22Rv1 (cell line): ENCODE measurements at regions not wholly inside any gene's neighbourhood (a gene's known extent, or its start where the extent isn't known, plus 50 kb on each side); places are given as distances from the start of the nearest gene placed in this dataset.

ENCODE experiments used
- H3K27ac ChIP-seq: fragments of 450-650 bp; 2 replicates; pipeline ENCODE4 v1.5.1; 2017
- CTCF ChIP-seq: fragments of 450-650 bp; IDR thresholded peaks from 2 replicates; pipeline ENCODE4 v1.5.1; 2017; ENCODE audit warnings: mild to moderate bottlenecking
- ZFX ChIP-seq: fragments of 450-650 bp; IDR thresholded peaks from 2 replicates; pipeline ENCODE4 v1.6.1; 2017; ENCODE audit warnings: antibody characterized with exemption, borderline replicate concordance

GRCh38 chr22:27552863-27553262, 248.7 kb downstream of the MN1 start:
- TF ChIP-seq CTCF, result no peak
- no peak for TF ChIP-seq ZFX
- H3K27ac ChIP-seq, result no peak overlapping the region

GRCh38 chr22:27554106-27554811, 247.3 kb downstream of the MN1 start:
- no peak overlapping the region for H3K27ac ChIP-seq
- TF ChIP-seq CTCF (no peak), ZFX (no peak)

- no peak overlapping the region for H3K27ac ChIP-seq
- no peak for TF ChIP-seq ZFX
- TF ChIP-seq CTCF, result no peak
Measured at GRCh38 chr22:27554841-27555456, 246.6 kb downstream of the MN1 start.

DNA sequence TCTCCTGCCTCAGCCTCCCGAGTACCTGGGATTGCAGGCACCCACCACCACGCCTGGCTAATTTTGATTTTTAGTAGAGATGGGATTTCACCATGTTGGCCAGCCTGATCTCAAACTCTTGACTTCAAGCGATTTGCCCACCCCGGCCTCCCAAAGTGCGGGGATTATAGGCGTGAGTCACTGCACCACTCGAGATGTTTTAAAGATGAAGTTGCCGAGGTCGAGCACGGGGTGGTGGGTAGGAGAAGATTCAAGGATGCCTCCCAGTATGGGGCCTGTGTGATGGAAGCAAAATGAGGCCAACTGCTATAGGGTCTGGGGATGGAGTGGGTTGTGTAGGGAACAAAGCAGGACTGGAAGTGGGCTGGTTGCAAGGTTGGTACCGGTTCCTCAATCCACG, 245.2 kb downstream of the MN1 start:
- H3K27ac ChIP-seq, result no peak overlapping the region
- TF ChIP-seq CTCF (no peak), ZFX (no peak)

- no peak overlapping the region for H3K27ac ChIP-seq
- no peak for TF ChIP-seq CTCF
- TF ChIP-seq ZFX, result no peak
Measured at GRCh38 chr22:27557286-27558008, 244.1 kb downstream of the MN1 start.

GRCh38 chr22:27558658-27559371, 242.7 kb downstream of the MN1 start:
- no peak overlapping the region for H3K27ac ChIP-seq
- TF ChIP-seq CTCF (no peak), ZFX (no peak)
